AG09309 (cell line): ENCODE measurements at regions not wholly inside any gene's neighbourhood (a gene's known extent, or its start where the extent isn't known, plus 50 kb on each side); places are given as distances from the start of the nearest gene placed in this dataset.
A peak's percentile ranks its signal among the peaks of the same experiment; 100 is the strongest.

ENCODE experiments used
- DNase-seq: peaks from one replicate; pipeline ENCODE4 v3.0.0-alpha.2; 2010; ENCODE audit warnings: low read depth
- H3K4me3 ChIP-seq: 2 replicates; pipeline ENCODE4 v1.5.1; 2011; ENCODE audit warnings: mild to moderate bottlenecking, low read depth, low read length, moderate library complexity; ENCODE audit not compliant: control insufficient read depth
- TF ChIP-seq, protein P1 (sequence below): IDR thresholded peaks from 2 replicates; pipeline ENCODE4 v1.5.1; 2011; ENCODE audit warnings: mild to moderate bottlenecking, low read depth, low read length, inconsistent platforms; ENCODE audit not compliant: insufficient read depth, control insufficient read depth; ENCODE audit errors: missing control alignments

DNA sequence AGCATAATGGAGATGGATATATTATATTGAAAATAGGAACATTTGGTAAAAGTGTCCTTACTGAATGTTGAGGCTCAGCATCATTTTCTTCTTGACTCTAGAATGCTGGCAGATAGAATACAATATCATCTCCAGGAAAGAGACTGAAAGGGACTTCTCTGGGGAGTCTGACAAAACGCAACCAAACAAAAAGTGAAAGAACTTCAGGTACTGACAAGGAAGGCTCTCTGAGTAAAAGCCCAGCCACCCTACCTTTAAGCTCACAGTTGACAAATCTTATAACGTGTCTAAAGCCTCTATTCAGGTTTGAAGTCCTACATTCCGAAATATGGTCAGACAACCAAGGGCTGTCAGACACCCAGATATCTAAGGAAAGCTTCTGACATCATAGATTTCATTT, 590.8 kb downstream of the SOX6 start:
- H3K4me3 ChIP-seq = no peak overlapping the region
- TF ChIP-seq, protein P1, sequence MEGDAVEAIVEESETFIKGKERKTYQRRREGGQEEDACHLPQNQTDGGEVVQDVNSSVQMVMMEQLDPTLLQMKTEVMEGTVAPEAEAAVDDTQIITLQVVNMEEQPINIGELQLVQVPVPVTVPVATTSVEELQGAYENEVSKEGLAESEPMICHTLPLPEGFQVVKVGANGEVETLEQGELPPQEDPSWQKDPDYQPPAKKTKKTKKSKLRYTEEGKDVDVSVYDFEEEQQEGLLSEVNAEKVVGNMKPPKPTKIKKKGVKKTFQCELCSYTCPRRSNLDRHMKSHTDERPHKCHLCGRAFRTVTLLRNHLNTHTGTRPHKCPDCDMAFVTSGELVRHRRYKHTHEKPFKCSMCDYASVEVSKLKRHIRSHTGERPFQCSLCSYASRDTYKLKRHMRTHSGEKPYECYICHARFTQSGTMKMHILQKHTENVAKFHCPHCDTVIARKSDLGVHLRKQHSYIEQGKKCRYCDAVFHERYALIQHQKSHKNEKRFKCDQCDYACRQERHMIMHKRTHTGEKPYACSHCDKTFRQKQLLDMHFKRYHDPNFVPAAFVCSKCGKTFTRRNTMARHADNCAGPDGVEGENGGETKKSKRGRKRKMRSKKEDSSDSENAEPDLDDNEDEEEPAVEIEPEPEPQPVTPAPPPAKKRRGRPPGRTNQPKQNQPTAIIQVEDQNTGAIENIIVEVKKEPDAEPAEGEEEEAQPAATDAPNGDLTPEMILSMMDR = no peak
- no peak for DNase-seq

DNA sequence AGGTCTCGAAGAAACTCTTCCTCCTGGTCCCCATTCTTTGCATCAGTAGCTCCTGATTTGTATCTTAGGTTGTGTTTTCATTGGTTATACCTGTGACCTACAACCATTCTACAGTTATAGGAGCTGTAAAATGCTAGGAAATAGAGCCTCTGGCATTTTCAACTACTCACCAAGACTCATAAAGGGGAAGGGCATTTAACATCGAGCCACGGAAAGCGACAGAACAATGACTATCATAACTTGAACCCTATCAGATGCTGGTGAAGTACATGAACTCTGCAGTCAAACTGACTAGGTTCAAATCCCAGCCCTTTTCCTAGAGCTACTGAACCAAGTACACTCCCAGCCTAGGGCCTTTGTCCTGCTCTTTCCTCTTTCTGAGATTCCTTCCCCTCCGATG, 588.0 kb downstream of the SOX6 start:
- DNase-seq = no peak
- TF ChIP-seq, protein P1 = no peak
- H3K4me3 ChIP-seq = no peak overlapping the region

DNA sequence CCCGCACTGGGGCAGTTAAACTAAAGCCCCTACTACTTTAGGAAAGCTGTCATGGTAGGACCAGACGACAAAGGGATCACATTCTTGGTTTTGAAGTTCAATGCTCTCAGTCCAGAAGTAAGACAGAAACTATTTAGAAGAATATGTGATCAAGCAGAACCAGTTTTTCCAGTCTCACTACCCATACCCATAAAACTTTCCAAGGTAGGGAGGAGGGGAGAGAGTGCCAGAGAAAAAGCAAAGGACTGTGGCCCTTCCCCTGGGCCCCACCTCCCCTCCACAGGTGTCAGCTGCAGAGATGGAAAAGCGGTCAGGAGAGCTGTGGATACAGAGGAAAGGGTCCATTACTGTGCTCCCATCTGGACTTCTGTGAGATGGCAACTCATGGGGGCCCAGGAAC, 587.1 kb downstream of the SOX6 start:
- TF ChIP-seq, protein P1 = no peak

DNA sequence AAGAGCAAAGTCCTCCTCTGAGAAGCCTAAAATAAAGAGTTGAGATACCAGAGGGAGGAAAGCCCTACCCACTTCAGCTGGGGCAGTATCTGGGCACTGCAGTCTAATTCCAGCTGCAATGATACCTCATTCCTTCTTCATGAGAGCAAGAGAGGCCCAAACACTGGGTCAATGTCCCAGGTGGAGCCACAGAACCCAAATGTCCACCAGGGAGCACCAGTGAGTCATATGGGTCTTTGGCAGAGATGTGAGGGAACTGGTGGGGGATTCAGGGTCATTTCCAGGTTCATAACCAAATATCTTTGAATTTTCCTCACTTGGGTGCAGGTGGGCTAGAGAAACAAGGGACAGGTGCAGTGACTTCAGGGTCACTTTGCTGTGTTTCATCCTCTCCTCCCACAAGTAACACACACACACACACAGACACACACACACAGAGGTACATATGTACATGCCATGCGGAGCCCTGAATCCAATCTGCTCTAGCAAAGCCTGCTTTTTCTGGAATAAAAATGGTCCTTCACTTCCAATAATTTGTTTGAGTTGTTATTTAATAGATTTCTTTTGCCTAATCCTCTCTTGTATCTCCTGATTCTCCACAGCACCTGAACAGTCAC, 585.4 kb downstream of the SOX6 start:
- TF ChIP-seq, protein P1 = peak; percentile 55
- no peak for DNase-seq
- H3K4me3 ChIP-seq = no peak overlapping the region

More for the DNA sequence above, 587.1 kb downstream of the SOX6 start:
- no peak overlapping the region for H3K4me3 ChIP-seq
- no peak for DNase-seq

DNA sequence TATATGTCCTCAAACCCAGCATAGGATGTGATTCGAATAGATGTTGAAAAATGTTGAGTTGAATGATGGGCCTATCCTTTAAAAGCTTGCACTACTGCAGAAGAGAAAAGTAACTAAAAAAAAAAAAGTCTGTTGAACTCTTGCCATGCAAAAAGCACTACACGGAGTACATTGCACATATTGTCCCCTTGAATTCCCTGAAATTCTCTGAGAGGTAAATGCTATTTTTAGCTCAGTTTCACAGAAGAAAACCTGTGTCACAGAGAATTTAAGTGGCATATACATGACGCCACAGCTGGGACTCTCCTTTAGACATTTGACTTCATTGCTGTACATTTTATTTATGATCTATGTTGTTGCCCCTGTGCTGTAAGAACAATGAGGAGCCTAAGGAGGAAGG, 583.8 kb downstream of the SOX6 start:
- no peak for DNase-seq
- TF ChIP-seq, protein P1 = no peak
- H3K4me3 ChIP-seq = no peak overlapping the region

DNA sequence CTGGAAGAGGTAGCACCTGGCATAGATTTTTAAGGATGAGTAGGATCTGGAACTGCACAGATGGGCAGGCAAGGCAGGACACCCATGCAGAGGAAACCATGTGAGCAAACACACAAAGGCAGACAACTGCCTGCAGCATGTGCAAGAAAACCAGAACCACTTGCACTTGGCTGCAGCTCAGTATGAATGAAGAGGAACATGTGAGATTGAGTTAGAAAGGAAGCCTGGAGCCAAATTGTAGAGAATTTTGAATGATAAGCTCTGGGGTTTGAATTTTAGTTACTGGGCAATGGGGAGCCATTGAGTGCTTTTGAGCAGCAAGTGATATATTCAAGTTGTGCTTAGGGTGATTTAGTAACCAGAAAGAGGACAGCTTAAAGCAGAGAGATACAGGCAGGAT, 583.4 kb downstream of the SOX6 start:
- H3K4me3 ChIP-seq = no peak overlapping the region
- DNase-seq = no peak
- TF ChIP-seq, protein P1 = no peak
